WERI-Rb-1 (cell line): ENCODE measurements at regions not wholly inside any gene's neighbourhood (a gene's known extent, or its start where the extent isn't known, plus 50 kb on each side); places are given as distances from the start of the nearest gene placed in this dataset.

Experiments used
- DNase-seq: peaks from one replicate; pipeline ENCODE4 v3.0.0-alpha.2; 2020
- H3K27ac ChIP-seq: fragments of 250-450 bp; sonication (Bioruptor Pico); 2 replicates; pipeline ENCODE4 v1.5.1; 2020; ENCODE audit warnings: mild to moderate bottlenecking, moderate library complexity
- H3K27me3 ChIP-seq: fragments of 250-450 bp; sonication (Bioruptor Pico); 2 replicates; pipeline ENCODE4 v1.5.1; 2021; ENCODE audit warnings: mild to moderate bottlenecking, low read depth, moderate library complexity; ENCODE audit not compliant: insufficient read depth, severe bottlenecking
- H3K36me3 ChIP-seq: fragments of 250-450 bp; sonication (Bioruptor Pico); 2 replicates; pipeline ENCODE4 v1.5.1; 2020; ENCODE audit warnings: mild to moderate bottlenecking, moderate library complexity
- H3K4me3 ChIP-seq: 2 replicates; pipeline ENCODE4 v1.5.1; 2011; ENCODE audit warnings: low read depth, mild to moderate bottlenecking, control low read depth, low read length
- H3K9me3 ChIP-seq: fragments of 250-450 bp; sonication (Bioruptor Pico); 2 replicates; pipeline ENCODE4 v1.5.1; 2021; ENCODE audit warnings: mild to moderate bottlenecking, moderate library complexity; ENCODE audit not compliant: severe bottlenecking
- TF ChIP-seq, protein P1 (sequence below): IDR thresholded peaks from 2 replicates; pipeline ENCODE4 v1.5.1; 2011; ENCODE audit warnings: low read depth, mild to moderate bottlenecking, control low read depth, inconsistent platforms, low read length

DNA sequence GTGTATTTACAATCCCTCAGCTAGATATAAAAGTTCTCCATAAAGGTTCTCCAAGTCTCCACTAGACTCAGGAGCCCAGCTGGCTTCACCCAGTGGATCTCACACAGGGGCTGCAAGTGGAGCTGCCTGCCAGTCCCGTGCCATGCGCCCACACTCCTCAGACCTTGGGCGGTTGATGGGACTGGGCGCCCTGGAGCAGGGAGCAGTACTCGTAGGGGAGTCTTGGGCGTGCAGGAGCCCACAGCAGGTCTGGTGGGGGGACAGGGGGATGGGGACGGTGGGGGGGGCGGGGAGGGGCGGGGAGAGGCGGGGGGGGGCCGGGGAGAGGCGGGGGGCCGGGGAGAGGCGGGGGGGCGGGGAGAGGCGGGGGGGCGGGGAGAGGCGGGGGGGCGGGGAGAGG, 54.7 kb upstream of the RND3 start:
- TF ChIP-seq, protein P1, sequence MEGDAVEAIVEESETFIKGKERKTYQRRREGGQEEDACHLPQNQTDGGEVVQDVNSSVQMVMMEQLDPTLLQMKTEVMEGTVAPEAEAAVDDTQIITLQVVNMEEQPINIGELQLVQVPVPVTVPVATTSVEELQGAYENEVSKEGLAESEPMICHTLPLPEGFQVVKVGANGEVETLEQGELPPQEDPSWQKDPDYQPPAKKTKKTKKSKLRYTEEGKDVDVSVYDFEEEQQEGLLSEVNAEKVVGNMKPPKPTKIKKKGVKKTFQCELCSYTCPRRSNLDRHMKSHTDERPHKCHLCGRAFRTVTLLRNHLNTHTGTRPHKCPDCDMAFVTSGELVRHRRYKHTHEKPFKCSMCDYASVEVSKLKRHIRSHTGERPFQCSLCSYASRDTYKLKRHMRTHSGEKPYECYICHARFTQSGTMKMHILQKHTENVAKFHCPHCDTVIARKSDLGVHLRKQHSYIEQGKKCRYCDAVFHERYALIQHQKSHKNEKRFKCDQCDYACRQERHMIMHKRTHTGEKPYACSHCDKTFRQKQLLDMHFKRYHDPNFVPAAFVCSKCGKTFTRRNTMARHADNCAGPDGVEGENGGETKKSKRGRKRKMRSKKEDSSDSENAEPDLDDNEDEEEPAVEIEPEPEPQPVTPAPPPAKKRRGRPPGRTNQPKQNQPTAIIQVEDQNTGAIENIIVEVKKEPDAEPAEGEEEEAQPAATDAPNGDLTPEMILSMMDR: no peak
- Histone ChIP-seq H3K9me3 (no peaks in the 10 kb centered on the region), H3K36me3 (no peaks in the 10 kb centered on the region), H3K4me3 (no peak overlapping the region), H3K27ac (no peak overlapping the region), H3K27me3 (no peaks in the 10 kb centered on the region)
- DNase-seq: no peak

DNA sequence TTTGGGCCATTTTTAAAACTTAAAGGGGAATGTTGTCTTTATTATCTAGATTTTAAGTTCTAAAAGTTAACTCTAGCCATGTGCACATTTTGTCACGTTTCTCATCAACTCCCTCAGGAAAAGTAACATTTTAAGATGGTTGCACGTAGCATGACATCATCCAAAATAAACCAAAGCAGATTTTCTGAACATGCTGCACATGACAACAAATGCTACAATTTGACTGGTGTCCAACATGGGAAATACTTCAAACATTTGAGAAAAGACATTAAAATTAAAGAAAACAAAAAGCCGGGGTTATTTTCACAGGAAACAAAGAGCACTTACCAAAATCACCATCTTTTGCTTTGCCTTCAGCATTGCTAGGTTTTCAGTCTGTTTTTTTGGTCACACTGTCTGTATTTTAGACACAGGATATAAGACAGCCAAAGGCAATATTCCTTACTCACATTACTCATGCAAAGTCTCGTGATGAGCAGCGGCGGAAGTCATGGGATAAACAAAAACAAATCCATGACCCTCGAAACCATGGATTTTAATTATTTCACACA, 51.3 kb upstream of the RND3 start:
- Histone ChIP-seq H3K9me3 (no peaks in the 10 kb centered on the region), H3K36me3 (no peaks in the 10 kb centered on the region), H3K4me3 (no peak overlapping the region), H3K27me3 (no peaks in the 10 kb centered on the region), H3K27ac (no peak overlapping the region)
- TF ChIP-seq, protein P1: no peak
- no peak for DNase-seq
